A549 (cell line): ENCODE measurements at regions not wholly inside any gene's neighbourhood (a gene's known extent, or its start where the extent isn't known, plus 50 kb on each side); places are given as distances from the start of the nearest gene placed in this dataset.

Experiments used
- CHD4 ChIP-seq: fragments of 200-600 bp; sonication (generic); IDR thresholded peaks from 2 replicates; pipeline ENCODE4 v1.6.1; 2016; ENCODE audit warnings: antibody characterized with exemption, mild to moderate bottlenecking, borderline replicate concordance
- CTCF ChIP-seq: fragments of >200 bp; sonication (Bioruptor Twin); formaldehyde crosslinking; IDR thresholded peaks from 3 replicates; pipeline ENCODE4 v1.5.1; 2016
- EP300 ChIP-seq, 2 experiments: fragments of >200 bp; sonication (Bioruptor Twin); formaldehyde crosslinking; IDR thresholded peaks; 2 replicates in 1 of 2; 3 replicates in 1 of 2; pipeline ENCODE4 v1.6.1; 2016 to 2017
- MAFK ChIP-seq: fragments of 450-650 bp; IDR thresholded peaks from 2 replicates; pipeline ENCODE4 v1.6.1; 2014; ENCODE audit not compliant: partially characterized antibody
- MAX ChIP-seq: IDR thresholded peaks from 2 replicates; pipeline ENCODE4 v1.6.1; 2012
- RCOR1 ChIP-seq: fragments of 150-350 bp; IDR thresholded peaks from 2 replicates; pipeline ENCODE4 v1.6.1; 2014; ENCODE audit warnings: antibody characterized with exemption, low read length, low read depth
- REST ChIP-seq: fragments of 200-600 bp; sonication (generic); IDR thresholded peaks from 2 replicates; pipeline ENCODE4 v1.6.1; 2016; ENCODE audit warnings: antibody characterized with exemption, mild to moderate bottlenecking, moderate library complexity
- ZC3H11A ChIP-seq: fragments of 450-650 bp; IDR thresholded peaks from 2 replicates; pipeline ENCODE4 v1.6.1; 2014; ENCODE audit warnings: antibody characterized with exemption, mild to moderate bottlenecking

GRCh38 chr3:44030687-44031305 lies 210.9 kb upstream of the TOPAZ1 start:
- TF ChIP-seq EP300 (IDR thresholded peaks at IDR 0.05) (no peak), MAFK (no peak), CTCF (no peak), REST (no peak), RCOR1 (no peak), MAX (no peak), ZC3H11A (no peak), CHD4 (no peak)
